Non-pigmented ciliary epithelial cell (primary cell): ENCODE measurements at regions not wholly inside any gene's neighbourhood (a gene's known extent, or its start where the extent isn't known, plus 50 kb on each side); places are given as distances from the start of the nearest gene placed in this dataset.

Experiments used
- DNase-seq: peaks from one replicate; pipeline ENCODE4 v3.0.0-alpha.2; 2010; ENCODE audit warnings: low read depth

GRCh38 chr20:23253524-23253923 lies 97.1 kb upstream of the NXT1 start:
- no peak for DNase-seq

- no peak for DNase-seq
Measured at GRCh38 chr20:23251779-23252178, 98.8 kb upstream of the NXT1 start.

DNA sequence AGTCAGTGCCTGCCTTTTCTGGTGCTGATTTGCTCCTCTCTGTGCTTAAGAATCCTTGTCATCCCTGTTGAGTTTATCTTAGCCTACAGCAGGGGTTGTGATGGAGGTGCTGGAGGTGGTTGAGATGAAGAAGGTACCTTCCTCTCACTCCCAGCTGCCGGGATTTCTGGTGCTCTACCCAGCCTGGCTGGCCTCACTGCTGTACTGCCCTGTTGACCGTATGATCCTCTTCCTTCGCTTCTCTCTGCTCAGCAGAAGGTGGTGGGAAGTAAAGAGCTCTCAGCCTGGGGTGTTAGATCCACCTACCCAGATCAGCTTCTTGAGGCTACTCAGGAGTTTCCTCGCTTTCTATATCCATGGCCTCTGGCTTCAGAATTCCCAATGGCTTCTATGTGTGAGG lies 101.0 kb upstream of the NXT1 start:
- DNase-seq = no peak

DNA sequence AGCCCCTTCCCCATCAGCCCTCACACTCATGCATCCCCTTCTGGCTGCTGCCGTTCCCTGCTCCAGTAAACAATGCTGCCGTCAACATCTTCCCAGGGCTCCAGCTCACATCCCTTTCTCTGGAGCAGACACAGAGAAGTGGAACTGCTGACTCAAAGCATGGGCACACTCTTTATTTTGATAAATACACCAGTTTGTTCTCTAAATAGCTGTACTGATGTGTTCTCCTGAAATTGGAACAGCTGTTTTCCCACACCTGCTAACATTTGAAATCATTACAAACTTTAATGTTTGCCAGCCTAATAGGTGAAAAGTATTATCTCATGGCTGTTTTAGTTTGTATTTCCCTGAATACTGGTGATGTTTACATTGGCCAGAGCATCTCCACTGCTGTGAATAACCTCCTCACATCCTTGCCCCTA lies 102.1 kb upstream of the NXT1 start:
- no peak for DNase-seq

DNA sequence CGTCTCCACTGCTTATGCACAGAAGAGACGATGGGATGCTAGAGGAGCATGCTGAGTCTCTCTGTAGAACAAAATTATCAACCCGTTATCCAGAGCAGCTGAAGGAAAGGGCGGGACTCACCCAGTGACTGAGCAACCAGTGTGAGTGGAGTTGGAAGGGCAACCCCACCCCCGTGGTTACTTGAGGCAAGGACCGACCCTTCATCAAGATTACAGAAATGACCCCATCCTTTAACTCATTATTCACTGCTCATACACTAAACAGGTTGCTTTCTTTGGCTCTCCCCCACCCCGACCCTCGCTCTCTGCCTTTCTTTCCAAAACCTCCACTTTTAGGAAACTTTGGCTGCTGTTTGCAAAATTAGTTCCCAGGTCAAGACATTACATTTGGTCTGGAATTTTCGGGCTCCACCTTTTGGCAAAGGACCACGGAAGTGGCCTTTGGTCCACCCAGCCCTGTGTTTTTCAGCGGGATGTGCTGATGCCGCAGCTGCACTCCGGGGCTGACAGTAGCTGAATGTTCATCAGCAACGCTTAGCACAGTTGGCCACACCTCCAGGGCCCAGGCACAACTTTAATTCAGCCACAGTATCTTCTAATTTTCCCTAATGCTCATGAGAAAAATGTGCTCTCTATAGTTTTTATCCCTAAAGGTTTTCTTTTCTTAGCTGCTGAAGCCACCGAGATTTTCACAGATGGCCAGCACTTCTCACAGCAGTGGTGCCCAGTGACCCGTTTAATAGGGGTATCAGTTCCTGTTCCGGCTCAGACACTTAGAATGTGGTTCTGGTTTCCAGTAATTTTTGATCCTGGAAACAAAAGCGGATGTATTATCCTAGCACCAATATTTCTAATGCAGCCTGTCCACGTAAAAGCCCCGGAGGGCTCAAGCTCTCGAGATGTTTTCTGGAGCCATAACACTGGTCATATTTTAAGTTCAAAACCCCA lies 103.6 kb upstream of the NXT1 start:
- DNase-seq = no peak

- DNase-seq = no peak
Measured at GRCh38 chr20:23245553-23246181, 104.9 kb upstream of the NXT1 start.

GRCh38 chr20:23244916-23245552 lies 105.6 kb upstream of the NXT1 start:
- no peak for DNase-seq

GRCh38 chr20:23244156-23244915 lies 106.3 kb upstream of the NXT1 start:
- DNase-seq = no peak

- no peak for DNase-seq
Measured at GRCh38 chr20:23243791-23244155, 106.8 kb upstream of the NXT1 start.

GRCh38 chr20:23242556-23243180 lies 107.9 kb upstream of the NXT1 start:
- no peak for DNase-seq

DNA sequence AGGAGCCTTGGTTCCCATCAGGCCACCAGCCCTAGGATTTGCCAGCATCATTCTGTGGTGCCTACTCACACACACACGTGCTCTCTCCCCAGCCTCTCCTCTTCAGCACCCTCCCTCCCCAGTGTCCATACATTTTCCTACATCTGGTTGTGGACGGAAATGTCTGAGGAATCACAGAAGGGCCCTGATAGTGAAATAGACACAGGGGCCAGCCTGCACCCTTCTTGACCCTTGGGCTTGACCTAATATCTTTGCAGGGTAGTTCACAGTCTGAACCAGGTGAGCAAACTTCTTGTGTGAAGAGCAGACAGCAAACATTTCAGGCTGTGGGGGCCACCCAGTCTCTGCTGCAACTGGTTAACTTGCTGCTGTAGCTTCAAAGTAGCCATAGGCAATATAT lies 108.5 kb upstream of the NXT1 start:
- no peak for DNase-seq

DNA sequence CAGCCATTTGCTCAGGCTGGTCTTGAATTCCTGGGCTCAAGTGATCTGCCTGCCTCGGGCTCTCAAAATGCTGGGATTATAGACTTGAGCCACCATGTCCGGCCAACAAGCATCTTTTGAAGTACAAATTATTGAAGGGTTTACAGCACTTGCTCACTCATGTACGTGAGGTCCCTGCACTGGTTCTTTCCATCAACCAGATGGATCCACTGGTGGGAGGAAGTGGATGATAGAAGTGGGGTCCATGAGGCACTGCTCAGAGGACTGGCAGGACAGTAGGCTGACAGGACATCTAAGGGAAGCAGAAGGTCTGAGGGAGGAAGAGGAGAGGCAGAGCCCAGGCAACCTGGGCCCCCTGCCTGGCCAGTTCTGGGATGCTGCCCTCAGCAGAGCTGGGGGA lies 109.2 kb upstream of the NXT1 start:
- no peak for DNase-seq

DNA sequence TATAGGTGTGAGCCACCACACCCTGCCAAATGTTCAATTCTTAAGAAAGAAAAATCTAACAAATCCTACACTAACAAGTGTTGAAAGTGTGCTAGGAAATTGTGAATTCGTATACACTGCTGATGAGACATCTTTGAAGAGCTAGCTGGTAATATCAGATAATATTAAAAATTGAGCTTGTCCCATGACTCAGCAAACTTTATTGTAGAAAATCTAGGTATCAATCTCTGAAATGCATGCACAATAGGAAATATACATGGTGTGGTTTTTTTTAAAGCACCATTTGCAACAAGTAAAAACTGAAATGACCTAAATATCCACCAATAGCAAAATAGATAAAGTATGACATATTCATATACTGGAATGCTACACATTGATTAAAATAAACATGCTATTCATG lies 110.1 kb upstream of the NXT1 start:
- DNase-seq = no peak

DNA sequence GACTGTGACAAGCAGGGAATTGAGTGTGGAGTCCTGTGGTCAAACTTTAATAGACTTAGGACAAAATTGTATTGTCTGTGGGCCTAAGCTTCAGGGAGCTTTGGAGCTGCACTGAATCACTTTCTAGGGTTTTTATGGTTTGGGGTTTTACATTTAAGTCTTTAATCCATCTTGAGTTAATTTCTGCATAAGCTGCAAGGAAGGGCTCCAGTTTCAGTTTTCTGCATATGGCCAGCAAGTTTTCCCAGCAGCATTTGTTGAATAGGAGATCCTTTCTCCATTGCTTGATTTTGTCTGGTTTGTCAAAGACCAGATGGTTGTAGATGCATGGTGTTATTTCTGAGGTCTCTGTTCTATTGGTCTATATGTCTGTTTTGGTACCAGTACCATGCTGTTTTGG lies 113.4 kb upstream of the NXT1 start:
- DNase-seq = no peak

DNA sequence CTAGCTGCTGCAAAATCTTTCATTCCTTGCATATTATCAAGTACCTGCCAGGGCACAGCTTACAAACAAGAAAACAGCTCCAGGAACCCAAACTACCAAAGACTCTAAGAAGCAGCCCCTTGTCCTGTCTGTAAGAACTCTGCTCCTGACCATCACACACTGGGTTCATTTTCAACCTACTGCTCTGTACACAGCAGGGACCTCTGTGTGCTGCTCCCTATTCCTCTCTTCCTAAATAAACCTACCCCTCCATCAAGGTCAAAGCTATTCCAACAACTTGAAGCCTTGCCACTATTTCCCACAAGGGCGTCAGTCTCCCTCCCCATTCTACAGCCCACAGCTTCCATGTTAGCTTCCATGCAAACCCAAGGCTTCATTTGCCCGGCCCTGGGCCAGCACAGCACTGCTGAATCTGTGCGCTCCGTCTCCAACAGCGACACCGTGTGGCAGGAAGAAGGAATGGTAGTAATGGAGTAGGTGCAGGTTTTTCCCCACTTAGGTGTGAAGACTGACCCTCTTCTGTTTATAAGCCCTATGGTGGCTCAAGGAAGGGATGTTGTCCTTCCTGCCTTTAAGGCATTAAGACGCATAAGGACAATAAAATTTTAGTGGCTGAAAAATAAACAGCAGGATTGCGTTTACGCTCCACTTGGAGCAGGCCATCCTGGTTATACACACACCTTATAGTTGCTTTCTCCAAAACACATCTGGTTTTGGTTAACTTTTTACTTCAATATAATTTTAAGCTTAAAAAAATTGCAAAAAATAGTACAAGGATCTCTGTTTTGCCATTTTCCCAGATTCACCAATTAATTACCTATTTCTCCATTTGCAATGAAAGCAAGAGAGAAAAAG lies 115.2 kb upstream of the NXT1 start:
- no peak for DNase-seq

GRCh38 chr20:23234311-23235078 lies 116.1 kb upstream of the NXT1 start:
- no peak for DNase-seq

DNA sequence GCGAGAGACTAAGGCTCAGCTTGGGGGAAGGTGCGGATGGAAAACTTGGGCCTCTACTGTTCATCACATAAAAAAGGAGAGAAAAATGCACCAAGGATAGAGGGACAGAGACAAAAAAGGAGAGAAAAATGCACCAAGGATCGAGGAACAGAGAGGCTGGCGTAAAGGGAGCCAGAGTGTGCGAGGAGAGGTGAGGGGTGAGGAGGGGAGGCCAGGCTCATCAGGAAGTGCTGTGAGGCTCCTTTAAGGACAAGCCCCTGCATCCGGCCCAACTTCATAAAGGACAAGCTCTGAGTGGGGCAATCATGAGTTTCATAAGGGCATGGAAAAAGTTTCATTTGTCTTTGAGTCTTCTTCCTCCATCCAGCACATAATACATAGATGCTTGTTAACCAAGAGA lies 117.2 kb upstream of the NXT1 start:
- DNase-seq = no peak

GRCh38 chr20:23232679-23233308 lies 117.8 kb upstream of the NXT1 start:
- DNase-seq = no peak

GRCh38 chr20:23232219-23232581 lies 118.4 kb upstream of the NXT1 start:
- no peak for DNase-seq
